HG03280 (cell line): ENCODE measurements at regions not wholly inside any gene's neighbourhood (a gene's known extent, or its start where the extent isn't known, plus 50 kb on each side); places are given as distances from the start of the nearest gene placed in this dataset.
"Not testable (repeated sequence)": the region's sequence is repeated elsewhere in the genome, so short reads cannot be mapped to it uniquely, and the experiment has no call there.

Experiments
- ATAC-seq: cut with Tn5 transposase; IDR thresholded peaks from one replicate; pipeline ENCODE4 v1.9.1; 2021; ENCODE audit warnings: mild to moderate bottlenecking, moderate library complexity; ENCODE audit not compliant: unreplicated experiment

DNA sequence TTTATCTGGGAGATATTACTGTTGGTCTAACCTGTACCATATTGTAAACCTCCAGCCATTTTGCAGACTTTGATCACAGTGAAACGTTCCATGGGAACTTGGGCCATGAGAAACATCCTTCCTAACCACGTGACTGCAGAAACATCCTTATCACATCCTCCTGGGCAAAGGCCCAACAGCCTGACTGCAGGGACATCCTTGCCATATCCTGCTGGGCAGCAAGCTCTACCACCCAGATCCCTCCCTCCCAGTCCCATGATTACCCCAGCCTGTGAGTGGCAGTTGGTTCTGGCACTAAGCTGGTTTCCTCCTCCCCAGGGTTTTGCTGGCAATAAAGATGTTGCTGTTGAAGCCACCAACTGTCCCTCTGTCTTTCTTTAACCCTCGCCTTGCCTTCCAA lies 201.2 kb downstream of the POTEC start:
- ATAC-seq, result not testable (repeated sequence)

DNA sequence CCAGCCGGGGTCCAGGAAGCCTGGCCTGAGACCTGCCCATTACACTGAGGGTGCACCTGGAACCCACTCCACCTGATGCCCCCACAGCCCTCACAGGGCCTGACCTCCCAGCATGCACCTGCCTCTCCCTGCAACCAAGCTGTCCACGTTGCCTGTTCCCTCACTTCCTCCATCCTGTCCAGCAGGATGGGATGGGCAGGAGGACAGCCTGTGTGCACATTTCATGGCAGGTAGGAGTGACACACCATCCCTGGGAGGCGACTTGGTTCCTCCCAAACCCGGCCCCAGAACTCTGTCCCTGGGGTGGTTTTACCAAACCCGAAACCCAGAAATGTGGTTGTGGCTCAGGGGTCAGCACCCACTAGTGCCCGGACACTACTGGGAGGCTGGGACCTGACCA lies 203.8 kb upstream of the ZNF519 start:
- not testable (repeated sequence) for ATAC-seq

GRCh38 chr18:14321217-14321616 lies 189.0 kb upstream of the ZNF519 start:
- ATAC-seq, result not testable (repeated sequence)

- ATAC-seq, result not testable (repeated sequence)
Measured at GRCh38 chr18:14301255-14301654, 169.0 kb upstream of the ZNF519 start.

DNA sequence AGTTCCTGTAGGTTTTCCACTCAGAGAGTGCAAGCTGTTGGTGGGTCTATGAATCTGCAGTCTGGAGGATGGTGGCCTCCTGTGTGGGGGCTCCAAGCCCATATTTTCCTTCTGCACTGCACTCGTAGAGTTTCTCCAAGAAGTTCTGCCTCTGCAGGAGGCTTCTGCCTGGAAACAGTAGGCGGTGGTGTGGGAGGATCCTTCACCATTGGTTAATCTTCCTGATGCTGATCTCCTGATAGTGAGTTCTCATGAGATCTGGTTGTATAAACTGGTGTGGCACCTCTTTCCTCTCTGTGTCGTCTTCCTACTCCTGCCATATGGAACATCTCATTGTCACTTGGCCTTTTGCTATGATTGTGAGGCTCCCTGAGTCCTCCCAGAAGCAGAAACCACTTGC lies 162.8 kb upstream of the ZNF519 start:
- not testable (repeated sequence) for ATAC-seq

DNA sequence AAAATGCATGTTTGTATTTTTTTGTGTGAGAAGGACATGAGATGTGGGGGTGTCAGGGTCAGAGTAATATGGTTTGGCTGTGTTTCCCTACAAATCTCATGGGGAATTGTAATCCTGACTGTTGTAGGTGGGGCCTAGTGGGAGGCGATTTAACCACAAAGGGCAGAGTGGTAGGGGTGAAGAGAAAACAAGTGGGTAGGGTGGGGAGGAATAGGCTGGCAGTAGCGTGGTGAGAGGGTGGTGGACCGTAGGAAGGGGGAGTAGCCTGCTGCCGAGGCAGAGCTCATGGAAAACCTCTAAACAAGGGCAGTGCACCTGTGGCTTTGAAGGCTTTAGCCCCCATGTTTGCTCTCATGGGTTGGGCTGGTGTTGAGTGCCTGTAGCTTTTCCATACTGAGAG lies 152.8 kb upstream of the ZNF519 start:
- no peak for ATAC-seq

DNA sequence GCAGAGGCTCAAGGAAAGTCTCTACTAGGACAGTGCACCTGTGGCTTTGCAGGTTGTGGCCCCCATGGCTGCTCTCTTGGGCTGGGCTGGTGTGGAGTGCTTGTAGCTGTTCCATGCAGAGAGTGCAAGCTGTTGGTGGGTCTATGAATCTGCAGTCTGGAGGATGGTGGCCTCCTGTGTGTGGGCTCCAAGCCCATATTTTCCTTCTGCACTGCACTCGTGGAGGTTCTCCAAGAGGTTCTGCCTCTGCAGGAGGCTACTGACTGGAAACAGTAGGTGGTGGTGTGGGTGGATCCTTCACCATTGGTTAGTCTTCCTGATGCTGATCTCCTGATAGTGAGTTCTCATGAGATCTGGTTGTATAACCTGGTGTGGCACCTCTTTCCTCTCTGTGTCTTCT lies 143.2 kb upstream of the ZNF519 start:
- not testable (repeated sequence) for ATAC-seq

- not testable (repeated sequence) for ATAC-seq
Measured at GRCh38 chr18:14265637-14266410, 133.6 kb upstream of the ZNF519 start.

DNA sequence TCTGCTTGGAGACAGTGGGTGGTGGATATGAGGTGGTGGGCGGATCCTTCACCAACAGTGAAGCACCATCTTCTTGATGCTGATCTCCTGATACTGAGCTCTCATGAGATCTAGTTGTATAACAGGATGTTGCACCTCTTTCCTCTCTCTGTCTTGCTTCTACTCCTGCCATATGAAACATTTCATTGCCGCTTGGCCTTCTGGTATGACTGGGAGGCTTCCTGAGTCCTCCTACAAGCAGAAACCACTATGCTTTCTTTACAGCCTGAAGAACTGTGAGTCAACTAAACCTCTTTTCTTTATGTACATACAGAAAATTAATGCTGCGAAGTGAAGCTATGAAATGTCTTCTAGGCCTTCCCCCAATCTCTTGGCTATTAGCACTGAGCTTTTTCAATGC lies 130.6 kb upstream of the ZNF519 start:
- ATAC-seq, result not testable (repeated sequence)

- ATAC-seq, result not testable (repeated sequence)
Measured at GRCh38 chr18:14250084-14250677, 117.9 kb upstream of the ZNF519 start.

- ATAC-seq, result not testable (repeated sequence)
Measured at GRCh38 chr18:14239224-14239623, 107.0 kb upstream of the ZNF519 start.

- ATAC-seq, result not testable (repeated sequence)
Measured at GRCh38 chr18:14236356-14237048, 104.3 kb upstream of the ZNF519 start.

- not testable (repeated sequence) for ATAC-seq
Measured at GRCh38 chr18:14225286-14225679, 93.0 kb upstream of the ZNF519 start.

- not testable (repeated sequence) for ATAC-seq
Measured at GRCh38 chr18:14224551-14225285, 92.5 kb upstream of the ZNF519 start.

GRCh38 chr18:14223919-14224318 lies 91.7 kb upstream of the ZNF519 start:
- ATAC-seq, result not testable (repeated sequence)

GRCh38 chr18:14223231-14223822 lies 91.1 kb upstream of the ZNF519 start:
- ATAC-seq, result not testable (repeated sequence)

- not testable (repeated sequence) for ATAC-seq
Measured at GRCh38 chr18:14222354-14223221, 90.4 kb upstream of the ZNF519 start.

- no peak for ATAC-seq
Measured at GRCh38 chr18:14221689-14222088, 89.5 kb upstream of the ZNF519 start.

DNA sequence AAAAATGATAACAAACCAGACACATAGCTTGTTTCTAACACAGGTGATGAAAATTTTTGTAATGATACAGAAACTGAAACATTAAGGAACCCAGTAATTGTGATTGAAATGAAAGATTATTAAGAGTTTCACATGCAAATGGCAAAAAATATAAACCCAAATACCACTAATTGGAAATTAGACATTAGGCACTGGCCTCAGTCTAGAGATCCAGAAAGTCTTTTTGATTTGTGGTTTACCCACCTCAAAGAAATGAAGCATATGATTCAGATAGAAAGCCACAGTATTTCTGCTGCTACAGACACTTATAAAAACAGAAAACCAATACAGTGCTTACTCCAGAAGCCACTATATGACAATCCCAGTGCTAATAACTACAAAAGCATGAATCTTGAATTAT lies 83.7 kb upstream of the ZNF519 start:
- not testable (repeated sequence) for ATAC-seq

DNA sequence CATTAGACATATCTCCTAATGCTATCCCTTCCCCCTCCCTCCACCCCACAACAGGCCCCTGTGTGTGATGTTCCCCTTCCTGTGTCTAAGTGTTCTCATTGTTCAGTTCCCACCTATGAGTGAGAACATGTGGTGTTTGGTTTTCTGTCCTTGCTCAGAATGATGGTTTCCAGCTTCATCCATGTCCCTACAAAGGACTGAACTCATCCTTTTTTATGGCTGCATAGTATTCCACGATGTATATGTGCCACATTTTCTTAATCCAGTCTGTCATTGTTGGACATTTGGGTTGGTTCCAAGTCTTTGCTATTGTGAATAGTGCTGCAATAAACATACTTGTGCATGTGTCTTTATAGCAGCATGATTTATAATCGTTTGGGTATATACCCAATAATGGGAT lies 71.2 kb upstream of the ZNF519 start:
- ATAC-seq, result not testable (repeated sequence)
